ENCODE measurements at regions not wholly inside any gene's neighbourhood (a gene's known extent, or its start where the extent isn't known, plus 50 kb on each side); places are given as distances from the start of the nearest gene placed in this dataset.

GRCh38 chr3:48092270-48092669 lies 76.1 kb upstream of the MAP4 start:
- H3K4ac ChIP-seq (ENCODE audit: low read depth, low read length): no peak overlapping the region
- no peak overlapping the region for H3K27ac ChIP-seq (ENCODE audit: insufficient read depth, low read length)
- H2BK5ac ChIP-seq (ENCODE audit: low read depth, low read length, poor library complexity, severe bottlenecking): no peak overlapping the region
- no peaks in the 10 kb centered on the region for H3K9me1 ChIP-seq (ENCODE audit: insufficient read depth, low read length)
- peaks cover 8% of the 10 kb centered on the region for H4K20me1 ChIP-seq (ENCODE audit: insufficient read depth, low read length)
- ChIA-PET CTCF (no interaction called here), POLR2A (ENCODE audit: unreplicated experiment) (no interaction called here)
- no peaks in the 10 kb centered on the region for H3K9me3 ChIP-seq (ENCODE audit: control insufficient read depth, insufficient read depth, low read length)
- H3K79me1 ChIP-seq (ENCODE audit: low read depth in 1 of 2, low read length in 2 of 2): peaks cover 0 to 13% of the 10 kb centered on the region in 2 experiments; a peak in 3 of 4 replicates
- no CpG with 5 or more reads among the region's 2 CpGs for WGBS, 2 experiments (ENCODE audit: extremely low coverage in 2 of 2, insufficient read length in 1 of 2)
- H2AK9ac ChIP-seq (replicated peaks; ENCODE audit: low read depth, low read length, poor library complexity): no peak overlapping the region
- no peak for DNase-seq
- no peak overlapping the region for H4K5ac ChIP-seq (ENCODE audit: low read depth, low read length)
- H2BK15ac ChIP-seq (ENCODE audit: low read depth, low read length): no peak overlapping the region
- H3K36me3 ChIP-seq (ENCODE audit: control insufficient read depth, insufficient read depth, low read length): no peaks in the 10 kb centered on the region
- no peaks in the 10 kb centered on the region for H3K27me3 ChIP-seq (ENCODE audit: control insufficient read depth, insufficient read depth, low read length)
- no peak overlapping the region for H2BK120ac ChIP-seq (ENCODE audit: low read depth, low read length)
- H2AFZ ChIP-seq (replicated peaks; ENCODE audit: low read length, poor library complexity): no peak overlapping the region
- no peak overlapping the region for H3K14ac ChIP-seq (replicated peaks; ENCODE audit: low read depth, low read length)
- no peak for ATAC-seq (ENCODE audit: low read depth)
- H3K56ac ChIP-seq (ENCODE audit: extremely low read depth, insufficient read depth, low read length): no peak overlapping the region
- H3K9ac ChIP-seq (ENCODE audit: low read depth, low read length): no peak overlapping the region
- BruUV-seq (replicated peaks): no TSS peak
- dilution Hi-C loops (cut with HindIII; ENCODE audit: low sequenced_read_pairs, unreplicated experiment): no loop called here
- H2AK5ac ChIP-seq (ENCODE audit: low read depth, low read length): no peak overlapping the region
- no peak overlapping the region for H3K4me2 ChIP-seq (ENCODE audit: low read depth, low read length)
- H3K4me3 ChIP-seq (ENCODE audit: insufficient read depth, low read depth, low read length): no peak overlapping the region
- H2BK20ac ChIP-seq (ENCODE audit: low read depth, low read length): no peak overlapping the region
- no peaks in the 10 kb centered on the region for H3K4me1 ChIP-seq (ENCODE audit: control insufficient read depth, insufficient read depth, low read length)
- H4K8ac ChIP-seq (ENCODE audit: low read depth in 2 of 2, low read length in 2 of 2): no peak overlapping the region
- in situ Hi-C loops (cut with MboI; ENCODE audit: low sequenced_read_pairs): no loop called here
- no peak overlapping the region for H3K23ac ChIP-seq (ENCODE audit: low read depth, low read length)
- TF ChIP-seq CEBPB (IDR thresholded peaks at IDR 0.05; ENCODE audit: low read depth, low read length): peak; percentile 43; the same call in 1 of the 2 replicates
- TF ChIP-seq RAD21 (IDR thresholded peaks at IDR 0.05; ENCODE audit: low read length): no peak
- no peak overlapping the region for H4K91ac ChIP-seq (ENCODE audit: insufficient read depth, low read depth, low read length)
- no peak overlapping the region for H3K18ac ChIP-seq (ENCODE audit: low read depth, low read length)
- intact Hi-C loops (cut with micrococcal nuclease): no loop called here

All from IMR-90 (cell line).